ENCODE measurements at regions not wholly inside any gene's neighbourhood (a gene's known extent, or its start where the extent isn't known, plus 50 kb on each side); places are given as distances from the start of the nearest gene placed in this dataset.

DNA sequence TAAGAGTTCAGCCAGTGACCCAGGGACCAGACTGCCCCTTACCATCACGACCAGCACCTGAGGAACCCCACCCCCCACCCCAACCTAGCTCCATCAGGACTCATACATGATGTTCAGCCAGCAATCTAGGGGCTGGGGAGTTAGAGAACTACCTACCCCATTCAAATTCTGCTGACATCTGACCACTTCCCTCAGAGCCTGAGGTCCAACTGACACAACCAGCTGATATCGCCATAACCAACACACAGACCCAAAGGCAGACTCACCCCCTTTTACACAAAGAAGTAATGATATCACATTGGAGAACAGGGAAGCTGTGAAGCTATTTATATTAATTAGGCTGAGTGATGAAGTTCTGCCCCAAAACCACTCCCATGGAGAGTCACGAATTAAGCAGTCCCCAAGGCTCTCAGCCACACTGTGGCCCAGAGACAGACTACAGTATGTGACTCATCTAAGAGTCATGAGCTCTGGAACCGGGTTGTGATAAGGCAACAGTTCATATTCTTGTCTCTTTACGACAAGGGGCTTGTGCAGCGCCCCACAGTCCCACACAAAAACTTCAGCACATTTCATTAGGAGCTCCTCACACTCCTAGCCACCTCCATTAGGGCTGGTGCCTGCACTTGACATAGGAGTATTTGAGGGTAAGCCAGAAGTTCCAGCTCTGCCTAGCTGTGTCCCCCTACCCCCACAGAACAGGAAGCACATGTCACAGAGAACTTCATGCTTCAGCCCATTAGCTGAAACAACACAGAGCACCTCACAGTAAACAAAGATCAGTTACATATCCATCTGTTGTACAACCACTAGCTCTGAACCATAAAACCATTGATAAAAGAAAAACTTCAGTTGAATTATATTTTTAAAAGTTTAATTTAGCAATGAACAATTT, 184.7 kb upstream of the ZCCHC13 start:
- TF ChIP-seq, protein P1, sequence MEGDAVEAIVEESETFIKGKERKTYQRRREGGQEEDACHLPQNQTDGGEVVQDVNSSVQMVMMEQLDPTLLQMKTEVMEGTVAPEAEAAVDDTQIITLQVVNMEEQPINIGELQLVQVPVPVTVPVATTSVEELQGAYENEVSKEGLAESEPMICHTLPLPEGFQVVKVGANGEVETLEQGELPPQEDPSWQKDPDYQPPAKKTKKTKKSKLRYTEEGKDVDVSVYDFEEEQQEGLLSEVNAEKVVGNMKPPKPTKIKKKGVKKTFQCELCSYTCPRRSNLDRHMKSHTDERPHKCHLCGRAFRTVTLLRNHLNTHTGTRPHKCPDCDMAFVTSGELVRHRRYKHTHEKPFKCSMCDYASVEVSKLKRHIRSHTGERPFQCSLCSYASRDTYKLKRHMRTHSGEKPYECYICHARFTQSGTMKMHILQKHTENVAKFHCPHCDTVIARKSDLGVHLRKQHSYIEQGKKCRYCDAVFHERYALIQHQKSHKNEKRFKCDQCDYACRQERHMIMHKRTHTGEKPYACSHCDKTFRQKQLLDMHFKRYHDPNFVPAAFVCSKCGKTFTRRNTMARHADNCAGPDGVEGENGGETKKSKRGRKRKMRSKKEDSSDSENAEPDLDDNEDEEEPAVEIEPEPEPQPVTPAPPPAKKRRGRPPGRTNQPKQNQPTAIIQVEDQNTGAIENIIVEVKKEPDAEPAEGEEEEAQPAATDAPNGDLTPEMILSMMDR (IDR thresholded peaks at IDR 0.05), result no peak
- TF ChIP-seq POLR2A (IDR thresholded peaks at IDR 0.05), result no peak

All from testis (tissue), 2 donors.